ENCODE measurements at regions not wholly inside any gene's neighbourhood (a gene's known extent, or its start where the extent isn't known, plus 50 kb on each side); places are given as distances from the start of the nearest gene placed in this dataset.

DNA sequence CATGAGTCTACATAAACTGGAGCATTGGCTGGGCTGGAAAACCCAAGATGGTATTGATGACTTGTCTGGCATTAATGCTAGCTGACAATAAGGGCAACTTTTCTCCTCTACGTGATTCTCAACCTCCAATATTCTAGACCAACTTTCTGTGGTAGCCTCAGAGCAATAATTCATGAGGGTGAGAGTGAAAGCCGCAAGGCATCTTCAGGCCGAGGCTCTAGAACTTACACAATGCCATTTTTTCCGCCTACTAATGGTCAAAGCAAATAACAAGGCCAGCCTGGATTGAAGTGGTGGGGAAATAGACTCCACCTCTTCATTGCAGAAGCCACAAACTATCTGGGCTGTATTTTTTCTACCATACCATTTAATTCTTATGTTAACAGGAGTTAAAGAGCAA lies 267.4 kb downstream of the GABRG2 start:
- Histone ChIP-seq H3K36me3 (ENCODE audit: control insufficient read depth, insufficient read depth, low read length) (no peaks in the 10 kb centered on the region), H2AFZ (ENCODE audit: low read length) (no peak overlapping the region), H3K79me2 (ENCODE audit: control insufficient read depth, insufficient read depth, low read length) (no peaks in the 10 kb centered on the region), H3K9ac (ENCODE audit: insufficient read depth, low read length) (no peak overlapping the region), H4K20me1 (ENCODE audit: control insufficient read depth, extremely low read depth, insufficient read depth, low read length) (no peaks in the 10 kb centered on the region), H3K27ac (ENCODE audit: insufficient read depth, low read length) (no peak overlapping the region), H3K4me2 (ENCODE audit: extremely low read depth, insufficient read depth, low read length) (no peak overlapping the region), H3K4me1 (ENCODE audit: control insufficient read depth, extremely low read depth, insufficient read depth, low read length) (no peaks in the 10 kb centered on the region), H3K27me3 (ENCODE audit: control insufficient read depth, insufficient read depth, low read length) (no peaks in the 10 kb centered on the region), H3K4me3 (replicated peaks in 1 of 4; ENCODE audit: control extremely low read depth in 1 of 4, insufficient read depth in 1 of 4, low read depth in 3 of 4, low read length in 4 of 4) (no peak overlapping the region), H3K9me3 (ENCODE audit: control insufficient read depth, insufficient read depth, low read depth, low read length) (no peaks in the 10 kb centered on the region)
- TF ChIP-seq, protein P1, sequence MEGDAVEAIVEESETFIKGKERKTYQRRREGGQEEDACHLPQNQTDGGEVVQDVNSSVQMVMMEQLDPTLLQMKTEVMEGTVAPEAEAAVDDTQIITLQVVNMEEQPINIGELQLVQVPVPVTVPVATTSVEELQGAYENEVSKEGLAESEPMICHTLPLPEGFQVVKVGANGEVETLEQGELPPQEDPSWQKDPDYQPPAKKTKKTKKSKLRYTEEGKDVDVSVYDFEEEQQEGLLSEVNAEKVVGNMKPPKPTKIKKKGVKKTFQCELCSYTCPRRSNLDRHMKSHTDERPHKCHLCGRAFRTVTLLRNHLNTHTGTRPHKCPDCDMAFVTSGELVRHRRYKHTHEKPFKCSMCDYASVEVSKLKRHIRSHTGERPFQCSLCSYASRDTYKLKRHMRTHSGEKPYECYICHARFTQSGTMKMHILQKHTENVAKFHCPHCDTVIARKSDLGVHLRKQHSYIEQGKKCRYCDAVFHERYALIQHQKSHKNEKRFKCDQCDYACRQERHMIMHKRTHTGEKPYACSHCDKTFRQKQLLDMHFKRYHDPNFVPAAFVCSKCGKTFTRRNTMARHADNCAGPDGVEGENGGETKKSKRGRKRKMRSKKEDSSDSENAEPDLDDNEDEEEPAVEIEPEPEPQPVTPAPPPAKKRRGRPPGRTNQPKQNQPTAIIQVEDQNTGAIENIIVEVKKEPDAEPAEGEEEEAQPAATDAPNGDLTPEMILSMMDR (conservative IDR thresholded peaks at IDR 0.05 in 1 of 2, IDR thresholded peaks at IDR 0.05 in 1 of 2; ENCODE audit: low read depth in 1 of 2, low read length in 2 of 2), result no peak
- no peak for TF ChIP-seq EZH2 (IDR thresholded peaks at IDR 0.05; ENCODE audit: low read length, missing control alignments)
- DNase-seq (ENCODE audit: low read depth in 2 of 2), result no peak

DNA sequence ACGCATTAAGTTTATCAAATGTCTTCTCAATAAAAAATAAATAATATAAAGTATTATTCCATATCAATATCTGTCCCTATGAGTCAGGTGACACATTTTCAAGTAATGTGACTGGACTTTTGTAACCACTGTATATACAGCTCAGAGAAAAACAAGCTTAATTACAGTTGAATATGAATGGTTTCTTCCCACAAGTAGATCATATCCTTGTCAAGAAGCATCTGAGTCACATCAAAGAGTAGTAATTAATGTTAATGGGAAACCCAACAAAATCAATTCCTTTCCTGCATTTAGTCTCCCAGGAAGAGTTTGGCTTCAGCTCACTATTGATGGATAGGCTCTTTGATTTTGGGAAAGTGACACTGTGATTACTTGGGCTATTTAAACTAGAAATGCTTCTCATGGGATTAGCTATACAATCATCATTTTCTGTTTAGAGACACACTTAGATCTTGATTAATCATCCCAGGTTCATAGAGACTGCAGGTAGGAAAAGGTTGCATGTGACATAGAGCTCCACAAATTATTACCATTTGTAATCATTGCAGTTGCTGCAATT lies 292.9 kb downstream of the GABRG2 start:
- Histone ChIP-seq H3K9me3 (ENCODE audit: control insufficient read depth, insufficient read depth, low read depth, low read length) (no peaks in the 10 kb centered on the region), H4K20me1 (ENCODE audit: control insufficient read depth, extremely low read depth, insufficient read depth, low read length) (no peaks in the 10 kb centered on the region), H3K27ac (ENCODE audit: insufficient read depth, low read length) (no peak overlapping the region), H3K4me1 (ENCODE audit: control insufficient read depth, extremely low read depth, insufficient read depth, low read length) (no peaks in the 10 kb centered on the region), H3K27me3 (ENCODE audit: control insufficient read depth, insufficient read depth, low read length) (no peaks in the 10 kb centered on the region), H3K4me2 (ENCODE audit: extremely low read depth, insufficient read depth, low read length) (no peak overlapping the region), H3K4me3 (replicated peaks in 1 of 4; ENCODE audit: control extremely low read depth in 1 of 4, insufficient read depth in 1 of 4, low read depth in 3 of 4, low read length in 4 of 4) (no peak overlapping the region), H3K9ac (ENCODE audit: insufficient read depth, low read length) (no peak overlapping the region), H3K79me2 (ENCODE audit: control insufficient read depth, insufficient read depth, low read length) (no peaks in the 10 kb centered on the region), H2AFZ (ENCODE audit: low read length) (no peak overlapping the region), H3K36me3 (ENCODE audit: control insufficient read depth, insufficient read depth, low read length) (no peaks in the 10 kb centered on the region)
- TF ChIP-seq, protein P1 (conservative IDR thresholded peaks at IDR 0.05 in 1 of 2, IDR thresholded peaks at IDR 0.05 in 1 of 2; ENCODE audit: low read depth in 1 of 2, low read length in 2 of 2), result no peak
- TF ChIP-seq EZH2 (IDR thresholded peaks at IDR 0.05; ENCODE audit: low read length, missing control alignments), result no peak
- DNase-seq (ENCODE audit: low read depth in 2 of 2), result no peak

DNA sequence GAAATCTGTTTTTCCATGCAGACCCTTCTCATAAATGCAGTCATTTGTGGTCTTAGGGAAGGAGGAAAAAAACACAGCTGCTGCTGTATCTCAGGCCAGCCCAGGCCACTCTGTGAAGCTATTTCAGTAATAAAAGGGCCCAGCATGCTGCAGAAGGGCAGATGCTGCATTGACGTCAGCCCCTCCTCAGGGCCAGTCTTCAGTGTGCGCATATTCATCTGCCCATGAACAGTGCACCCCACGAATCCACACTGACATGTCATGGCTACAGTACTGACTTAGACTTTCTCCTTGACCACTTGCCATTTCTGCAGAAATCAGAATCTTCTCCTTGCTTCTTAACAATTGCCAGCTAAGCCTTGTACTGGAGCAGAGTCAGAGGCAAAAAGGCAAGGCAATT lies 304.7 kb downstream of the GABRG2 start:
- Histone ChIP-seq H3K4me1 (ENCODE audit: control insufficient read depth, extremely low read depth, insufficient read depth, low read length) (no peaks in the 10 kb centered on the region), H3K4me3 (replicated peaks in 1 of 4; ENCODE audit: control extremely low read depth in 1 of 4, insufficient read depth in 1 of 4, low read depth in 3 of 4, low read length in 4 of 4) (no peak overlapping the region), H3K9me3 (ENCODE audit: control insufficient read depth, insufficient read depth, low read depth, low read length) (no peaks in the 10 kb centered on the region), H3K79me2 (ENCODE audit: control insufficient read depth, insufficient read depth, low read length) (no peaks in the 10 kb centered on the region), H3K27me3 (ENCODE audit: control insufficient read depth, insufficient read depth, low read length) (no peaks in the 10 kb centered on the region), H3K27ac (ENCODE audit: insufficient read depth, low read length) (no peak overlapping the region), H3K9ac (ENCODE audit: insufficient read depth, low read length) (no peak overlapping the region), H3K4me2 (ENCODE audit: extremely low read depth, insufficient read depth, low read length) (no peak overlapping the region), H2AFZ (ENCODE audit: low read length) (no peak overlapping the region), H3K36me3 (ENCODE audit: control insufficient read depth, insufficient read depth, low read length) (no peaks in the 10 kb centered on the region), H4K20me1 (ENCODE audit: control insufficient read depth, extremely low read depth, insufficient read depth, low read length) (no peaks in the 10 kb centered on the region)
- DNase-seq (ENCODE audit: low read depth in 2 of 2), result no peak
- TF ChIP-seq, protein P1 (conservative IDR thresholded peaks at IDR 0.05 in 1 of 2, IDR thresholded peaks at IDR 0.05 in 1 of 2; ENCODE audit: low read depth in 1 of 2, low read length in 2 of 2), result no peak
- TF ChIP-seq EZH2 (IDR thresholded peaks at IDR 0.05; ENCODE audit: low read length, missing control alignments), result no peak
